Erythroblast (primary cell): ENCODE measurements at regions not wholly inside any gene's neighbourhood (a gene's known extent, or its start where the extent isn't known, plus 50 kb on each side); places are given as distances from the start of the nearest gene placed in this dataset.

Experiments
- GATA1 ChIP-seq: IDR thresholded peaks from 2 replicates; pipeline ENCODE4 v1.6.1; 2011; ENCODE audit warnings: low read depth, mild to moderate bottlenecking, control low read depth, low read length, moderate library complexity
- POLR2A ChIP-seq: IDR thresholded peaks from 2 replicates; pipeline ENCODE4 v1.6.1; 2011; ENCODE audit warnings: mild to moderate bottlenecking, low read length

DNA sequence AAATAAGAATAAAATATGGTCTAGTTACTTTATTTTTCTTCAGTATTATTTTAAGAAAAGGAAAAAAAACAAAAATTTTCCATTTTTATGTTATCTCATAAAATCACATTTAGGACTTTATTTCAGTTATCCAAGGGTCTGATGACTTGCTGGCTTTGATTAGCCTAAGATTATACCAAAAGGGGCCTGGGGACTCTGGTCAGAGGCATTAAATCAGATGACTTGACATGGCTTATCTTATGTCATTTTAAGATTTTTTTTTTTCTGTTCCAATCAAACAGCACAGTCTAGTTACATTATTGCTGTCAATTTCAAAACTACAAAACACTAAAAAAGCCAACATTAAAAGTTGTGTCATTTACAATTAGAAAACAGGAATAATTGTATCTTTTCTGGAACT lies 725.4 kb upstream of the NR2F2 start:
- TF ChIP-seq POLR2A (no peak), GATA1 (no peak)
